Activated CD4-positive, alpha-beta T cell treated with anti-CD3 and anti-CD28 coated beads, Interleukin-2, amount 50 U/mL, for 1 hour (primary cell): ENCODE measurements at regions not wholly inside any gene's neighbourhood (a gene's known extent, or its start where the extent isn't known, plus 50 kb on each side); places are given as distances from the start of the nearest gene placed in this dataset.
"Not testable (repeated sequence)": the region's sequence is repeated elsewhere in the genome, so short reads cannot be mapped to it uniquely, and the experiment has no call there.

Source experiments
- DNase-seq: peaks from one replicate; pipeline ENCODE4 v3.0.0-alpha.2; 2020

DNA sequence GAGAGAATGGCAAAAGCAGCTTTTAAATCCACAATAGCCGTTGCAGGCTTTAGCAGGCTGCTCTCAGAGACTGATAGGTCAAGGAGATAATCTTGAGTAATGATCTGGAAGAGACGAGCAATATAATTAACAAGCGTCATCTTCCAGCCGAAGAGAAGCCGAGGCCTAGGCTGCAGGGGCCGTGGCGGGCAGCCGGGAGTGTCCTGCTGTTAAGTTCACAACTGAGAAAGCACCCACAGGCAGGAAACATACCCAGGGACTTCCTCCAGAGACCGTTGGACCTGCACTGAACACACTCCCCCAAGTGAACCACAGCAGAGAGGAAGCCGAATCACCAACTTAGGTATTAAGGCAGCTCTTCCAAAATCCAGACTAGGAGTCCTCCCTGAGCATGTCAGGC lies 182.3 kb downstream of the IRX2 start:
- no peak for DNase-seq

DNA sequence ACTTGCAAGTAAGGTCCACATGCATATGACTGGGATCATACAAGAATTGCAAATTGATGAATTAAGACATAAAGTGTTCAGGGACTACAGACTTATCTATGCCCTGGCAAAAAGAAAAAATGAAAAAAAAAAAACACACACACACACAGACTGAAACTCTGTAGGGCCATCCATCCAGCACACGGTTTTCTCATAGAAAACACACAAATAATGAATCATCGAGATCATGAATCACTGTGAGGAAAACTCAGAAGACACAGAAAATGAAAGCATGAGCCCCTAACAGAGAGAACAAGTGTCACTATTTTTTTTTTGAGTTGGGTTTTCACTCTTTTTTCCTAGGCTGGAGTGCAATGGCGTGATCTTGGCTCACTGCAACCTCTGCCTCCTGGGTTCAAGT lies 185.2 kb downstream of the IRX2 start:
- DNase-seq = no peak

GRCh38 chr5:2565147-2565546 lies 186.3 kb downstream of the IRX2 start:
- no peak for DNase-seq

- DNase-seq = no peak
These were observed 188.4 kb downstream of the IRX2 start for GRCh38 chr5:2563046-2563445.

DNA sequence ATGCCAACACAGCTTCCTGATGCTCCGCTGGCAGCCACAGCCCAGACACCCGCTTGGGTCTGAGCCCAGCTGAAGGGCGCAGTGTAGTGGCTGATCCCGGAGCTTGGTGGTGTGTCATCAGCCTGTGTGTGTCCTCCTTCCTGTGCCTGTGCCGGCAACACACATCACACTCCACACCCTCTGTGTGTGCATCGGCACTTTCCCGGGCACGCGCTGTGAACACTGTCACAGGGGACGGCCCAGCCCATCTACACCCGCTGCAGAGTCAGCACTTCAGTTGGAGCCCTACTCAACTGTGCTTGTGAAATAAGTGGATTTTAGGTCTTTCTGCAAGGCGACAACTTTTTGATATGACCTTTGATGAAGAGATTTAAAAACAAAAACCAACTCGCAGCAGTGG lies 189.4 kb downstream of the IRX2 start:
- DNase-seq = no peak

- DNase-seq = no peak
These were observed 191.0 kb downstream of the IRX2 start for GRCh38 chr5:2560435-2560834.

DNA sequence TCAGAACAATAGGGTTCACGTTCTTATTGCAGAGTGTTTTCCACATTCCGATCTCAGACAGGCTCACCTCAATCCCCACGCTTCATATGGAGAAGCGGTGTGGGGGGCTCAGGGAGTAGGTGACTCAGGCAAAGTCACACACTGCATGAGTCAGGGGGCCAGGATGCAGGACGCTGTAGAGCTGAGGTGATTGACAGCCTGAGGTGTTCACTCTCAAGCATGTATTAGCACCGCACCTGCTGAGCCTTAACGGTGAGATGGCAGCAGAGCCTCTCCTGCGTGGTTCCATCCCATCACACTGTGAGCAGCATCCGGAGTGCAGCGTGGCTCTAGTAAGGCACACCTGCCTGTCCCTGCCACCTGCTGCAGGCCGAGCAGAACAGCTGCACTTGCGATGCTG lies 194.0 kb downstream of the IRX2 start:
- DNase-seq = no peak

- no peak for DNase-seq
These were observed 195.0 kb downstream of the IRX2 start for GRCh38 chr5:2556375-2556966.

GRCh38 chr5:2553611-2554010 lies 197.9 kb downstream of the IRX2 start:
- no peak for DNase-seq

GRCh38 chr5:2550509-2550908 lies 201.0 kb downstream of the IRX2 start:
- DNase-seq = no peak

DNA sequence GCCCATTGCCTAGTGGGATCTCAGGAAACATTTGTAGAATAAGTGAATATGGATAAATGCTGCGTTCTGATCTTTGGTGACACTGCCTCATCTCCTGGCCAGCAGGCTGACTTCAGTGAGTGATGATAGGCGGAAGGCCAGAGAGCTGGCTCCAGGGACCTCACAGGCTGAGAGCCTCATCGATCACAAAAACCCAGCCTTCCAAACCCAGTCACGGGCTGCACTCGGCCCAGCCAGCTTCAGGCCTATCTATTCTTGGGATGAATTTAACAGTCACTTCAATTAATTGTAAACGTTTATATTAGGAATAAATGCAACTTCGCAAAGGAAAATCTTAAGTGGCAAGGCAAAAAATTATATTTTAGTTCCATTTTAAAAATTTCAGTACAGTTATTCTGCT lies 201.6 kb downstream of the IRX2 start:
- DNase-seq = no peak

- DNase-seq = no peak
These were observed 202.1 kb downstream of the IRX2 start for GRCh38 chr5:2549354-2549753.

GRCh38 chr5:2546938-2547337 lies 204.5 kb downstream of the IRX2 start:
- DNase-seq = no peak

- no peak for DNase-seq
These were observed 207.5 kb downstream of the IRX2 start for GRCh38 chr5:2544003-2544402.

DNA sequence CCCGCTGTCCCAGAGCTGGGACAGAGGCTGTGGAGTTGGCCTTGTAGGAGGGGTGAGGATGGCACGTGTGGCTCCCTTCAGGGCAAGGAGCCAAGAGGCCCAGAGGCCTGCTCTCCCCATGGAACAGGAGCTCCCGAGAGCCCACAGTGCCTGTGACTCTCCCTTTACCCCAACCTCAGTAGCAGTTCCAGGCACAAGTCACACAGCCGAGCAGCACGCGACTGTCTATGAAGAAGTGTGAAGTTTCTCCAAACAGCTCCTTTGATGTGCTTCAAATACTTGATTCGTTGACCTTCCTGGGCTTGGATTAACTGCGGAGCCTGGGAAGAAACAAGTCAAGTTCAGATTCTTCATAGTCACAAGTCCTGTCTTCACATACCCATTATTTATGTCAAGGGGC lies 208.7 kb downstream of the IRX2 start:
- no peak for DNase-seq

DNA sequence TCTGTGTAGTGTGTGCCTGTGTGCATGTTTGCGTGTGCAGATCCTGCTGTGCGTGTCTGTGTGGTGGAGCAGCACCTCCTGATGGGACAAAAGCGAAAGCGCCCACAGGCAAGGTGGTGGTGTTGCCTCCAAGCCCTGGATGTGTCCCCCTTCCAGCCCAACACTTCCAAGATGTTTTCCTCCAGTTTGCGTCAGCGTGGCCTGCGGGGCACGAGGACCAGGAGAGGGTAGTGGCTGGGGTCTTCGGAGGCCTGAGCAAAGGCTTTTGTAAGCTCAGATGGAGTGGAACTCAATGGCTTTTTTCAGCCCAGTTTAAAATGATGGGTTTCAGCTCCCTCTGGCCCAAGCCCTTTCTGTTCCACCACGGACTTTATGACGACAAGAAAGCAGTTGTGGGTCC lies 209.5 kb downstream of the IRX2 start:
- DNase-seq = no peak

GRCh38 chr5:2538169-2538568 lies 213.3 kb downstream of the IRX2 start:
- DNase-seq = no peak

DNA sequence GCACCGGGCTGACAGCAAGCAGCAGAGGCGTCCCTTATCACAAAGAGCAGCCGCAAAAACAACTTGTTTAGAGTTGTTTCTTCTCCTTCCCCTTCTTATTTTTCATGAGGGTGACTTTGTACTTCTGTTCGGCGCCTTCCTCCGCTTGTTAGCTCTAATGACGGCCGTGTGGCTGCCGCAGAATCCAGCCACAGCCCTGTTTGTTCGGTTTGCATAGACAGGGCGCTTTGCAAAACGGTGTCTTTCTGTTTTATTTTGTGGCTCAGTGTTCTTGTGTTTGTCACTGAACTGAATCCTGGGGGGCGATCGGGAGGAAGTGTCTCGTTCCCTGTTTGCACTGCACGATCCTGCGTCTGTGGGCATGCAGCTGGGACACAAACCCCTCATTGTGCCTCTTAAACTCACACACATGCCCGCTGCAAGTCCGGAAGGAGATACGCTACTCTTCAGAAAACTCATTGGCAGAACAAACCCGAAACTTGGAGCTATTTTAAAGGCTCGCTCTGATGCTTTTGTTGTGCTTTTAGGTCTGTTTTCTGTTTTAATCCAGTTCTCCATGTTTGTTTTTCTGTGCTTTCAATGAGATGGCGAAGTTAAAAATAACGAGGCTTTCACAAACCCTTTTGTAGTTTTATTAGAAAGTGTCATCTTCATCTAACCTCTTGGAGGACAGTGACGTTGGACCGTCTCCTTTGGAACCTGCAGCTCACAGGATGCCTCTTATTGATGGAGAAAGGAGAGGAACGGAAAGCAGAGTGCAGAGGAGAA lies 213.9 kb downstream of the IRX2 start:
- DNase-seq = no peak

DNA sequence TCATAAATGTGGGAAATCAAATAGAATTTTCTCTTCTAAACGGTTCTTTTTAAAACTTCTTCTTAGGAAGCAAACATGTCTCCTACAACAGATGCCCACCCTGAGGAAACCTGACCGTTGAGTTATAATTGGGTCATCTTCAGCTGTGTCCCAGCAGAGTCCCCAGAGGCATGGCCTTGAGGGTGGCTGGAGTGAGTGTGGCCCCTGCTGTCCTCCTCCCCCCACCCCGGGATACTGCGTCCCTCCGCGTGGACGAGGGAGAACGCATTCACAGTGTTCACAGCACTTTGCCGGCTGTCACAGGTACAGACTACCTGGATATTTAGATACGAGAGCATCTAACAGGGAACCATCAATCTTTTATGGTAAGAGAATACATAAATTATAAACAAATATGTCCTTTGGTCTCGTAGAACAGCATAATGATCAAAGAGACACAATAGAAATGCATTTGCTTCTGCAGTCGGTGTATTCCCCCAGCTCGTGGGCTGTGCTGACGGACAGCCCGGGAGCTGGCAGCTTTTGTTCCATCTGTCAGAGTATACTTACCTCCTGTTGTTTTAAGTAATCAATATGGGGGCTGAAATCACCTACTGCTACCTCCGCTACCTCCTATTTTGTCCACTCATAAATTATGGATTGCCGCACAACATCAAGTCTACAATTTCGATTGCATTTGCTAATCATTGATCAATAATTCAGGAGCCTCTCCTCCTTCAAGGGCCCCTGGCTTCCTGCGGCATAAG lies 214.7 kb downstream of the IRX2 start:
- DNase-seq = no peak

- no peak for DNase-seq
These were observed 216.5 kb downstream of the IRX2 start for GRCh38 chr5:2534970-2535369.

DNA sequence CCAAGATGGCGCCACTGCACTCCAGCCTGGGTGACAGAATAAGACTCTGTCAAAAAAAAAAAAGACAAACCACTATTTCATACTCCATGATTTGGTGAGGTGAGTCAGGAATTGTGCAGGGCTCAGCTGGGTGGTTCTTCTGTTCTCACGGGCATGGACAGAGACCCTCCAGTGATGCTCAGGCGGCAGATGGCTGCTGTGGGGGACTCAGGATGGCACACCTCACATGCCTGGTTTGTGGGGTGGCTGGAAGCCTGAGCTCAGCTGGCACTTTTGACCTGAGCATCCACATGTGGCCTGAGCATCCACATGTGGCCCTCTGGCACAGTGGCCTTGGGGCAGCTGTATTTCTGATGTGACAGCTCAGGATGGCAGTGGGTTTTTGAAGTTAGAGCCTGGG lies 217.2 kb downstream of the IRX2 start:
- DNase-seq = no peak

GRCh38 chr5:2533848-2534247 lies 217.6 kb downstream of the IRX2 start:
- DNase-seq = not testable (repeated sequence)

DNA sequence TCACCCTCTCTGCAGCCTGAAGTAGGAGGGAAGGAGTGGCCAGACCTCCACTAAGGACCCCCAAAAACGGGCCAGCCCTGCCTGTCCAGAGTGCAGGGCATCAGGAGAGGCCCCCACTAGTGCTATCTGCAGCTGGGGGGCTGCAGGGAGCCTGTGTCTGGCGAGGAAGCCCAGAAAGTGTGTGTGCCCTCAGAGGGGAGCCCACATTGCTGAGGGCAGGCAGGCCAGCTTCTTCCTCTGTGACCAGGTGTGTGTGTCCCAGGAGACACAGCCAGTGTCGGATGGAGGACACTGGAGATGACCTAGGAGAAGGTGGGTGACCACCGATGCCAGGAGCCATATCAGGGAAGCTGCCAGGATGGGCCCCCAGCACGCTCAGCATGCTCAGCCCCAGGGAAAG lies 218.7 kb downstream of the IRX2 start:
- no peak for DNase-seq

- no peak for DNase-seq
These were observed 220.2 kb downstream of the IRX2 start for GRCh38 chr5:2531318-2531717.
